ENCODE measurements at regions not wholly inside any gene's neighbourhood (a gene's known extent, or its start where the extent isn't known, plus 50 kb on each side); places are given as distances from the start of the nearest gene placed in this dataset.

DNA sequence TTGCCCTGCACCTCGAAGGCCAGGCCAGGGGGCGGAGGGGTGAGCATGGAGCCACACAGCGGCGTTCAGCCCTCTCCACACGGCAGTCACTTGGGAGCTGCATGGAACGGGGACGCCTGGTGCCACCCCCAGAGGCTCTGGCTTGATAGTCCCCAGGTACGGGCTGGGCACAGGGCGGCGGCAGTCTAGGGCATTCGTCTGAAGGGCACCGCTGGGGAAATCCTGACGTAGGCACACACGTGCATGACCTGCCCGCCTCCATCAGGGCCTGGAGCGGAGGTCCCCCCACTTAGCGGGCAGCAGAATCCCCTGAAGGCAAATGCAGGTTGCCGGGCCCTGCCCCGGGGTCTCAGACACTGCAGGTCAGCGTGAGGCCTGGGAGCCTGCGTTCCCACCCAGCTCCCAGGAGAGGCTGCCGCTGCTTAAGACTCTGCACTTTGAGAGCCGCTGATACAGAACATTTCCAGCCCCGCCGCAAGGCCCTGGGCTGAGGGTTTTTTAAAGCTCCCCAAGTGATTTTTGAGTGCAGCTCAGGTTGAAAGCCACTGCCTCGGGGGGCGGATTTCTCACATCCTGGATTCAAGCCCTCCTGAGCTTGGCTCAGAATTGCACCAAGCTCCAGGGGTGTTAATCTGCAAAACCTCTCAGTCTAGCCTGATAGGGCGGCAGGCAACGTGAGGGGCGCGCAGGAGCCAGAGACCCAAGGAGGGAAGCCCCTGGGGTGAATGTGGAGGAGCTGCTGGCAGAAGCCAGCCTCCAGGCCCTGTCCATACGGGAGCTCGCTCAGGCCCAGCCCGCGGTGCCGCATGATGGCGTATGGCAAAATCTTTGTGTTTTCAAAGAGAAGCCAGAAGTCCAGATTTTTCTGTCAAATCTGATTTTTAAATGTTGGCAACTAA, 182.3 kb upstream of the GSE1 start:
- DNase-seq (ENCODE audit: low read depth): no peak

GRCh38 chr16:85431431-85432124, 181.5 kb upstream of the GSE1 start:
- Mint-ChIP-seq H3K27me3 (ENCODE audit: low read depth, unreplicated experiment) (peaks cover 45% of the 10 kb centered on the region), H3K4me1 (ENCODE audit: low read depth, unreplicated experiment) (no peaks in the 10 kb centered on the region), H3K27ac (ENCODE audit: unreplicated experiment) (no peak overlapping the region), H3K36me3 (ENCODE audit: low read depth, unreplicated experiment) (no peaks in the 10 kb centered on the region), H3K4me3 (ENCODE audit: unreplicated experiment) (no peak overlapping the region), H3K9me3 (ENCODE audit: unreplicated experiment) (peaks cover 2% of the 10 kb centered on the region)
- Histone ChIP-seq H3K79me2 (ENCODE audit: insufficient read depth, low read length) (no peaks in the 10 kb centered on the region), H4K20me1 (ENCODE audit: insufficient read depth, low read length) (peaks cover 60% of the 10 kb centered on the region), H3K4me3 (ENCODE audit: insufficient read depth, low read depth, low read length) (no peak overlapping the region), H3K4me2 (ENCODE audit: low read length) (no peak overlapping the region), H3K27ac (ENCODE audit: low read depth, low read length) (no peak overlapping the region), H3K9me3 (ENCODE audit: insufficient read depth, low read depth, low read length) (no peaks in the 10 kb centered on the region), H2AFZ (ENCODE audit: low read depth, low read length) (no peak overlapping the region), H3K4me1 (ENCODE audit: insufficient read depth, low read length) (peaks cover 4% of the 10 kb centered on the region), H3K36me3 (ENCODE audit: insufficient read depth, low read length) (no peaks in the 10 kb centered on the region), H3K9ac (ENCODE audit: low read length) (no peak overlapping the region), H3K27me3 (ENCODE audit: insufficient read depth, low read length) (peaks cover 3% of the 10 kb centered on the region)
- DNase-seq (ENCODE audit: low read depth): peak; percentile 14
- no peak for TF ChIP-seq CTCF (IDR thresholded peaks at IDR 0.05; ENCODE audit: insufficient read depth, low read depth, low read length)
- no peak for TF ChIP-seq EZH2 (IDR thresholded peaks at IDR 0.05; ENCODE audit: insufficient read depth, low read length)
- FAIRE-seq: no peak

More for the DNA sequence above, 182.3 kb upstream of the GSE1 start:
- Mint-ChIP-seq H3K4me1 (ENCODE audit: low read depth, unreplicated experiment) (no peaks in the 10 kb centered on the region), H3K27me3 (ENCODE audit: low read depth, unreplicated experiment) (peaks cover 45% of the 10 kb centered on the region), H3K27ac (ENCODE audit: unreplicated experiment) (no peak overlapping the region), H3K36me3 (ENCODE audit: low read depth, unreplicated experiment) (no peaks in the 10 kb centered on the region), H3K9me3 (ENCODE audit: unreplicated experiment) (peaks cover 2% of the 10 kb centered on the region), H3K4me3 (ENCODE audit: unreplicated experiment) (no peak overlapping the region)
- FAIRE-seq: no peak
- Histone ChIP-seq H3K27me3 (ENCODE audit: insufficient read depth, low read length) (peaks cover 3% of the 10 kb centered on the region), H4K20me1 (ENCODE audit: insufficient read depth, low read length) (peaks cover 56% of the 10 kb centered on the region), H3K27ac (ENCODE audit: low read depth, low read length) (no peak overlapping the region), H3K79me2 (ENCODE audit: insufficient read depth, low read length) (no peaks in the 10 kb centered on the region), H3K36me3 (ENCODE audit: insufficient read depth, low read length) (no peaks in the 10 kb centered on the region), H3K9ac (ENCODE audit: low read length) (no peak overlapping the region), H3K9me3 (ENCODE audit: insufficient read depth, low read depth, low read length) (no peaks in the 10 kb centered on the region), H3K4me3 (ENCODE audit: insufficient read depth, low read depth, low read length) (no peak overlapping the region), H3K4me1 (ENCODE audit: insufficient read depth, low read length) (no peaks in the 10 kb centered on the region), H2AFZ (ENCODE audit: low read depth, low read length) (no peak overlapping the region), H3K4me2 (ENCODE audit: low read length) (no peak overlapping the region)
- TF ChIP-seq CTCF (IDR thresholded peaks at IDR 0.05; ENCODE audit: insufficient read depth, low read depth, low read length) (no peak), EZH2 (IDR thresholded peaks at IDR 0.05; ENCODE audit: insufficient read depth, low read length) (no peak)
